PC-3 (cell line): ENCODE measurements at regions not wholly inside any gene's neighbourhood (a gene's known extent, or its start where the extent isn't known, plus 50 kb on each side); places are given as distances from the start of the nearest gene placed in this dataset.

Experiments
- ATAC-seq: fragments of 200-7000 bp; cut with Tn5 transposase; 2 replicates; pipeline ENCODE4 v1.9.1; 2020; ENCODE audit warnings: mild to moderate bottlenecking, moderate library complexity
- BruUV-seq: library from RNA; stranded (reverse); fragments of 400-500 nt; replicated peaks from 2 replicates; lab custom pipeline; 2021; lab: Mats Ljungman, UMichigan
- CTCF ChIA-PET: fragments of 300-600 bp; sonication (Branson Sonifier 250); formaldehyde crosslinking; loops from one replicate; lab custom pipeline; 2022; ENCODE audit warnings: antibody characterized with exemption; lab: Charles Lee
- POLR2A ChIA-PET: fragments of 300-600 bp; sonication (Branson Sonifier 250); formaldehyde crosslinking; loops from one replicate; lab custom pipeline; 2022; ENCODE audit warnings: antibody characterized with exemption; ENCODE audit not compliant: unreplicated experiment; lab: Charles Lee
- DNase-seq: peaks from one replicate; pipeline ENCODE4 v3.0.0-alpha.2; 2015
- H2AFZ ChIP-seq: fragments of 300-600 bp; sonication (generic); 2 replicates; pipeline ENCODE4 v1.6.0; 2016; ENCODE audit warnings: antibody characterized with exemption, low read length
- H3F3A ChIP-seq: fragments of 300-600 bp; sonication (generic); one replicate; pipeline ENCODE4 v1.6.0; 2017; ENCODE audit warnings: antibody characterized with exemption, low read length, control low read depth, mild to moderate bottlenecking; ENCODE audit not compliant: unreplicated experiment
- H3K27ac ChIP-seq: fragments of 300-600 bp; sonication (generic); 2 replicates; pipeline ENCODE4 v1.5.1; 2016; ENCODE audit warnings: mild to moderate bottlenecking, low read length
- H3K27me3 ChIP-seq: fragments of 300-600 bp; sonication (generic); 2 replicates; pipeline ENCODE4 v1.6.1; 2016; ENCODE audit warnings: low read length, mixed read lengths
- H3K36me3 ChIP-seq: fragments of 300-600 bp; sonication (generic); 2 replicates; pipeline ENCODE4 v1.6.1; 2016; ENCODE audit warnings: low read depth, mixed run types, low read length, mixed read lengths
- H3K4me1 ChIP-seq: fragments of 300-600 bp; sonication (generic); 2 replicates; pipeline ENCODE4 v1.5.1; 2016; ENCODE audit warnings: low read length; ENCODE audit not compliant: insufficient read depth
- H3K4me2 ChIP-seq: fragments of 300-600 bp; sonication (generic); 2 replicates; pipeline ENCODE4 v1.6.0; 2016; ENCODE audit warnings: low read length
- H3K4me3 ChIP-seq: fragments of 300-600 bp; sonication (generic); 2 replicates; pipeline ENCODE4 v1.5.1; 2016; ENCODE audit warnings: mild to moderate bottlenecking, low read length, mixed read lengths
- H3K79me2 ChIP-seq: fragments of 300-600 bp; sonication (generic); 2 replicates; pipeline ENCODE4 v1.6.1; 2017; ENCODE audit warnings: low read length, mixed read lengths
- H3K9ac ChIP-seq: fragments of 300-600 bp; sonication (generic); 2 replicates; pipeline ENCODE4 v1.6.0; 2016; ENCODE audit warnings: mild to moderate bottlenecking, low read length
- H3K9me2 ChIP-seq: fragments of 300-600 bp; sonication (generic); replicated peaks from 2 replicates; pipeline ENCODE4 v1.6.1; 2016; ENCODE audit warnings: mixed run types, low read length, mixed read lengths
- H3K9me3 ChIP-seq: fragments of 300-600 bp; sonication (generic); 2 replicates; pipeline ENCODE4 v1.6.1; 2016; ENCODE audit warnings: low read length, mixed read lengths
- H4K20me1 ChIP-seq: fragments of 300-600 bp; sonication (generic); 2 replicates; pipeline ENCODE4 v1.6.1; 2016; ENCODE audit warnings: low read length, mixed read lengths
- EZH2 ChIP-seq: fragments of 300-600 bp; sonication (generic); IDR thresholded peaks from one replicate; pipeline ENCODE4 v1.6.1; 2017; ENCODE audit warnings: antibody characterized with exemption, mild to moderate bottlenecking, low read length; ENCODE audit not compliant: unreplicated experiment
- EZH2phosphoT487 ChIP-seq: fragments of 300-600 bp; sonication (generic); IDR thresholded peaks from 2 replicates; pipeline ENCODE4 v1.6.1; 2018; ENCODE audit warnings: mild to moderate bottlenecking, antibody characterized with exemption, low read length, borderline replicate concordance
- intact Hi-C: fragments of 100-400 bp; cut with micrococcal nuclease; formaldehyde crosslinking; loops from 2 replicates; pipeline ENCODE4 v1.9.0; 2023
- TF ChIP-seq, protein P1 (sequence below): fragments of 300-600 bp; sonication (generic); conservative IDR thresholded peaks from 2 replicates; pipeline ENCODE4 v1.5.1; 2017; ENCODE audit warnings: antibody characterized with exemption, low read depth, mild to moderate bottlenecking, low read length

DNA sequence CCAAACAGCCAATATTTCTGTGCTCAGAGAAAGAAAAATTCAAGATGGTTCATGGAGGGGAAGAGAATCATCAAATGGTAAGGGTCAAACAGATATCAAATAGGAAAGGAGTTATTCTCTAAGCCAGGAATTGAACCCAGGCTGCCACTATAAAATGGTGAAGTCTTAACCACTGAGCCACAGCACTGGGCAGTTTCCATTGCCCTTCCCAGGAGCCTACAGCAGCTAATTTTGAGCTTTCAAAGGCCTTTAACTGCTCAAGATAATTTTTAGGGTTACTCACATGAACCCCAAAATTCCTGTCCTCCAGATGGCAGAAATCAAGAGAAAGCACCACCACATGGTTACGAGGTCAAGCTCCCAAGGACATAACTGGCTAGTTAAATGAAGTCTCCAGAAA lies 176.2 kb downstream of the KIF18A start:
- ChIA-PET CTCF (no interaction called here), POLR2A (no interaction called here)
- Histone ChIP-seq H3K4me2 (no peak overlapping the region), H2AFZ (no peak overlapping the region), H3K4me1 (peaks cover 37% of the 10 kb centered on the region), H3K9ac (no peak overlapping the region), H3K9me3 (no peaks in the 10 kb centered on the region), H3F3A (no peaks in the 10 kb centered on the region), H3K9me2 (no peaks in the 10 kb centered on the region), H4K20me1 (no peaks in the 10 kb centered on the region), H3K27ac (no peak overlapping the region), H3K4me3 (no peak overlapping the region), H3K79me2 (no peaks in the 10 kb centered on the region), H3K36me3 (no peaks in the 10 kb centered on the region), H3K27me3 (no peaks in the 10 kb centered on the region)
- DNase-seq: no peak
- TF ChIP-seq EZH2 (no peak), EZH2phosphoT487 (no peak)
- TF ChIP-seq, protein P1, sequence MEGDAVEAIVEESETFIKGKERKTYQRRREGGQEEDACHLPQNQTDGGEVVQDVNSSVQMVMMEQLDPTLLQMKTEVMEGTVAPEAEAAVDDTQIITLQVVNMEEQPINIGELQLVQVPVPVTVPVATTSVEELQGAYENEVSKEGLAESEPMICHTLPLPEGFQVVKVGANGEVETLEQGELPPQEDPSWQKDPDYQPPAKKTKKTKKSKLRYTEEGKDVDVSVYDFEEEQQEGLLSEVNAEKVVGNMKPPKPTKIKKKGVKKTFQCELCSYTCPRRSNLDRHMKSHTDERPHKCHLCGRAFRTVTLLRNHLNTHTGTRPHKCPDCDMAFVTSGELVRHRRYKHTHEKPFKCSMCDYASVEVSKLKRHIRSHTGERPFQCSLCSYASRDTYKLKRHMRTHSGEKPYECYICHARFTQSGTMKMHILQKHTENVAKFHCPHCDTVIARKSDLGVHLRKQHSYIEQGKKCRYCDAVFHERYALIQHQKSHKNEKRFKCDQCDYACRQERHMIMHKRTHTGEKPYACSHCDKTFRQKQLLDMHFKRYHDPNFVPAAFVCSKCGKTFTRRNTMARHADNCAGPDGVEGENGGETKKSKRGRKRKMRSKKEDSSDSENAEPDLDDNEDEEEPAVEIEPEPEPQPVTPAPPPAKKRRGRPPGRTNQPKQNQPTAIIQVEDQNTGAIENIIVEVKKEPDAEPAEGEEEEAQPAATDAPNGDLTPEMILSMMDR: no peak
- no TSS peak for BruUV-seq
- ATAC-seq: no peak
- intact Hi-C loops: loop anchor here (5.0 kb wide), 1 partner anchor 229 kb away; the partner anchor contains the start of gene BDNF

DNA sequence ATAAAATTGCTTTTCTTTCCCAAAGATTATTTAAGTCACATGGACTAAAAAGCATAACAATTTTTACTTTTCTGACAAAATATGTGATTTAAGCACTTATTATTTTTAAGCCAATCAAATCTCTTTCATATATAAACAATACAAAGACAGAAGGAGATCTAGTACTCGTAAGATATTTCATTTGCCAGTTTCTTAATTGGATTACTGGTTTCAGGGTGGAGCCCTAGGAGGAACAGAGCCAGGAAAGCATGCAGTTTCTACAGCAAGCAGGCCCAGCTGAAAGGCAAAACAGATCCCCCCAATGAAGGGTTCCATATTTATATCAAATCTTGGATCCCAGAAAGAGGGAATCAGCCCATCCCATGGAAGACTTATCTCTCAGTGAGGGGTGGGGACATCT lies 177.0 kb downstream of the KIF18A start:
- DNase-seq (no peak), ATAC-seq (no peak)
- TF ChIP-seq EZH2phosphoT487 (no peak), EZH2 (no peak)
- TF ChIP-seq, protein P1: no peak
- intact Hi-C loops: loop anchor here (5.0 kb wide), 1 partner anchor 229 kb away; the partner anchor contains the start of gene BDNF
- Histone ChIP-seq H3K9me2 (no peaks in the 10 kb centered on the region), H3K9me3 (no peaks in the 10 kb centered on the region), H3K9ac (no peak overlapping the region), H3K4me2 (no peak overlapping the region), H4K20me1 (no peaks in the 10 kb centered on the region), H3K27me3 (no peaks in the 10 kb centered on the region), H2AFZ (no peak overlapping the region), H3K27ac (no peak overlapping the region), H3K79me2 (no peaks in the 10 kb centered on the region), H3K4me3 (no peak overlapping the region), H3F3A (no peaks in the 10 kb centered on the region), H3K4me1 (peaks cover 45% of the 10 kb centered on the region), H3K36me3 (no peaks in the 10 kb centered on the region)
- ChIA-PET CTCF (no interaction called here), POLR2A (no interaction called here)
- no TSS peak for BruUV-seq

DNA sequence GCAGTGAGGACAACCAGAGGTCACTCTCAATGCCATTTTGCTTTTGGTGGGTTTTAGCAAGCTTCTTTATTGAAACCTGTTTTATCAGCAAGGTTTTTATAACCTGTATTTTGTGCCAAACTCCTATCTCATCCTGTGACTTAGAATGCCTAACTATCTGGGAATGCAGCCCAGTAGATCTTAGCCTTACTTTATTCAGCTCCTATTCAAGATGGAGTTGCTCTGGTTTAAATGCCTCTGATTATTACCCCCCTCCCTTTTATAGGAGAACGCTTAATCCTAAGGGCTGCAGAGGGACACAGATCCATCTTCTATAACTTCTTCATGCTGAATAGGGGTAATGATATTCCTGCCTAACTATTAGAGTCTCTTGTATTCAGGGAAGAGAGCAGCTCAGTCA lies 179.1 kb downstream of the KIF18A start:
- Histone ChIP-seq H3K4me1 (peaks cover 26% of the 10 kb centered on the region), H3K4me3 (no peak overlapping the region), H3K9me3 (no peaks in the 10 kb centered on the region), H3K27ac (no peak overlapping the region), H3K4me2 (no peak overlapping the region), H2AFZ (no peak overlapping the region), H3K79me2 (no peaks in the 10 kb centered on the region), H3K36me3 (no peaks in the 10 kb centered on the region), H3F3A (no peaks in the 10 kb centered on the region), H3K9me2 (no peaks in the 10 kb centered on the region), H4K20me1 (no peaks in the 10 kb centered on the region), H3K9ac (no peak overlapping the region), H3K27me3 (no peaks in the 10 kb centered on the region)
- CTCF ChIA-PET: no interaction called here
- POLR2A ChIA-PET: no interaction called here
- intact Hi-C loops: no loop called here
- no peak for TF ChIP-seq EZH2phosphoT487
- TF ChIP-seq, protein P1: no peak
- TF ChIP-seq EZH2: no peak
- no TSS peak for BruUV-seq
- ATAC-seq: no peak
- no peak for DNase-seq
